ENCODE measurements at regions not wholly inside any gene's neighbourhood (a gene's known extent, or its start where the extent isn't known, plus 50 kb on each side); places are given as distances from the start of the nearest gene placed in this dataset.
"Not testable (repeated sequence)": the region's sequence is repeated elsewhere in the genome, so short reads cannot be mapped to it uniquely, and the experiment has no call there.

GRCh38 chr2:61679096-61679495, 140.9 kb upstream of the XPO1 start:
- DNase-seq (ENCODE audit: insufficient read length, low spot score) (no peak), FAIRE-seq (no peak)

DNA sequence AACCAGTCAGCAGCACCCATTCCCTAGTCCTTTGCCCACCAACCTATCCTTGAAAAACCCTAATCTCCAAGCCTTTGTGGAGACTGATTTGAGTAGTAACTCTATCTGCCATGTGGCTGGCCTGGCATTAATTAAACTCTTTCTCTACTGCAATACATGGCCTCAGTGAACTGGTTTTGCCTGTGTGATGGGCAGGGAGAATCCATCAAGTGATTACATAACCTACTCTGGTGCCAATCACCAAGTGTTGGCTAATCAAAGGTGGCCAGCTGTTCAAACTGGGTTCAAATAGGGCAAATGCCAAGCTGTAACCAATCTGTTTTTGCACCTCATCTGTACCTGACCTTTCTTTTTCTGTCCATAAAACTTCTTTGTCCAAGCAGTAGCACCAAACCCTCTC, 139.8 kb upstream of the XPO1 start:
- FAIRE-seq: no peak
- DNase-seq (ENCODE audit: insufficient read length, low spot score): no peak

DNA sequence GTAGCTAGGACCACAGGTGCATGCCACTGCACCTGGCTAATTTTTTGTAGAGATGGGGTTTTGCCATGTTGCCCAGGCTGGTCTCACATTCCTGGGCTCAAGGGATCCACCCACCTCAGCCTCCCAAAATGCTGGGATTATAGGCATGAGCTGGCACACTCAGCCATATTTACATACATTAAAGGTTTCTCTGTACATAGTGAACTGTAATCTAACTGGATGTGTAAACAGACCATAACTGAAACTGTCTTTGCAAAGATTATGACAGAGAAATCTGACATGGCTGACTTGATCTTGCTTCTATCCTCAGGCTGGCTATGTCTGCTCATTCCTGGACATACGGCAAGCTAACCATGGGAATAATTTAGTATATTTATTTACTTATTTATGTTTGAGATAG, 139.2 kb upstream of the XPO1 start:
- FAIRE-seq: no peak

DNA sequence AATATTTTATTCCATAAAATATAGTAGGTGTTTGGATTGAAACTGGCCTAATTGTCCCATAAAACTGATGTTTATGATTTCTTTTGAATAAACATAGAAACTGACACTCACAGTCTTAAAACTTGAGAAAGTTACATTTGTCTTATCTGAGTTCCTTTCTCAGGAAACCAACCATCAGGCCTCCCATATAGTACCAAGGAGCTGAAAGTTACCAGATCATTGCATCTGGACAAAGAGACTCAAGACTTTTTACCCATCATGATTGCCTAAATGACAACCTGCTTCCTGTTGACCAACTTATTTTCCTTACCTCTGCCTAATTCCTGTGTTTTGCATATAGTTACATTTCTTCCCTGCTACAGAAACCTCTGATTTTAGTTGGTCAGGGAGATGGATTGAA, 137.0 kb upstream of the XPO1 start:
- DNase-seq (ENCODE audit: insufficient read length, low spot score) (no peak), FAIRE-seq (no peak)

More for the DNA sequence above, 139.2 kb upstream of the XPO1 start:
- no peak for DNase-seq (ENCODE audit: insufficient read length, low spot score)

GRCh38 chr2:61671561-61672315, 133.6 kb upstream of the XPO1 start:
- DNase-seq (ENCODE audit: insufficient read length, low spot score): no peak
- FAIRE-seq: no peak

DNA sequence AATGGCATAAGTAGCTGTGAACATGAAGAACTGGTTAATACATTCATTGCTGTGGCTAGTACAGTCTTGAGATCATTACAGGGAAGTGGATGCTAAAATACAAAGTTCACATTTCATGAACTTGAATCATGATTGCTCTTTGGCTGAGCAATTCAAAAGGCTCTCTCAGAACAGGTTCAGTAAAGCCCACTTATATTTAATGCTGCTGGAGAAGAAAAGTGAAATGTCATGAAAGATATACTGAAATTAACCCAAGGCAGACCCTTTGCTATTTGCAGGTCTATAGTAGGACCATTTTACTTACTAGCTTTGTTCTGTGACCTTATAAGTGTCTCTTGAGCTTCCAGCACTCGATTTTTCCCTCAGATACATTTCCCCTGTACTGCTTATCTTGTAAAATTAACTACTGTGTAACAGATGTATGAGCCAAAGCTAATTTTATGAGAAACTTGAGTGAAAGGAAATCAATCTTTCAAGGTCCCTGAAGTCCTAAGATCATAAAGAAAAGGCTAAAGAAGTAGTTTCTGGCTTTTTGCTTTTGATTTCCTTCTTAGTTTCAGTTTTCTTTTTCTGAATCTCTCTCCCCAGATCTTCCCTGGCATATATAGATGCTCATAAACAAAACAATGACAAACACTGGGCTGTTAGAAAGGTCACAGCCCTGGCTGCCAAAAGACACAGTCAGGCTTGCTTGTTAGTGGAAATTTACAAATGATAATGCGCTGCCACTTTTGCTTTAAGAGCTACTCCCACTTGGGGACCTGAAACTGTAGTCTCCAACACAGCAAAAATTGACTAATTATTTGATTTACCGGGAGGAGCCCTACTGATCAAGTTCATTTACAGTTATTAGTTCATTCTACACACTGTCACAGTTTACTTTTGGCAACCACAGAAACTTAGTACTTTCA, 132.7 kb upstream of the XPO1 start:
- DNase-seq (ENCODE audit: insufficient read length, low spot score) (peak; percentile 31), FAIRE-seq (no peak)

DNA sequence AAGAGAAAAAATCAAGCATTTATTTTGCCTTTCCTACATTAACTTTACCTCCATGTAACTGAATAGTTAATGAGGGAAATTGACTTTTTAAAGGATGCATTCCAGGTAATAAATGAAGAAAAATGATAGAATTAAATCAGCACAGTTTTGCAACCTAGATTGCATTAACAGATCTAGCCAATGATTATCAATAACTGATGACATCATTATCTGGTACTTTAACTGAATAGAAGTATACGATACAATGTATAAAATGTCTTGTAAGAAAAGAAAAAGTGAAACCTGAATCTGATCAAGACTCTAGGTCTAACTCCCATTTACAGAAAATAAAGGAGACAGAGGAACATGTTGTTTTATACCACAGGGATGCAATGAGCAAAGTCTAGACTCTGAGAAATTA, 126.0 kb upstream of the XPO1 start:
- FAIRE-seq (no peak), DNase-seq (ENCODE audit: insufficient read length, low spot score) (no peak)

DNA sequence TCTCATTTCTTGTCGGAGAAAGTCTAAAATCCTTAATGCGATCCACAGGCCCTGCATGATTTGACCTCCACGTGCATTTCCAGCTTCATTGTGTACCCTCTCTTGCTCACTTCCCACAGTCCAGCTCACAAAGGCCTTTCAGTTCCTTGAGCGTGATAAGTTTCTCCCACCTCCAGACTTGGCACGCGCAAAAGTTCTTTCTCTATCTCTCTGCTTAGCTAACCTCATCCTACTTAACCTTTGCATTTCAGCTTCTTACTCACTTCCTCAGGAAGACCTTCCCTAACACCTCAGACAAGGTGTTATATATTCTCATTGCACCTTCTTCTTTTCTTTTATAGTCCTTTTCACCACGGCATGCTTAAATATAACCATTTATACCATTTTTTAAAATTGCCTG, 124.8 kb upstream of the XPO1 start:
- FAIRE-seq (no peak), DNase-seq (ENCODE audit: insufficient read length, low spot score) (no peak)

- FAIRE-seq (peak; percentile 33), DNase-seq (ENCODE audit: insufficient read length, low spot score) (no peak)
Observed at GRCh38 chr2:61660511-61661388, 122.6 kb upstream of the XPO1 start.

GRCh38 chr2:61658841-61659780, 121.0 kb upstream of the XPO1 start:
- peak; percentile 63 for DNase-seq (ENCODE audit: insufficient read length, low spot score)
- peak; percentile 36 for FAIRE-seq

DNA sequence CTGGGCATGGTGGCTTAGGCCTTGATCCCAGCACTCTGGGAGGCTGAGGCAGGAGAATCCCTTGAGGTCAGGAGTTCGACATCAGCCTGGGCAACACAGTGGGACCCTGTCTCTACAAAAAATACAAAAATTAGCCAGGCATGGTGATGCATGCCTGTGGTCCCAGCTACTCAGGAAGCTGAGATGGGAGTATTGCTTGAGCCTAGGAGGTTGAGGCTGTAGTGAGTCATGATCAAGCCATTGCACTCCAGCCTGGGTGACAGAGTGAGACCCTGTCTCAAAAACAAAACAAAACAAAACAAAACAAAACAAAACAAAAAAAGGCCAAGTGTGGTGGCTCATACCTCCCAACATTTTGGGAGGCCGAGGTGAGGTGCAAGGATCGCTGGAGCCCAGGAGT, 111.8 kb upstream of the XPO1 start:
- not testable (repeated sequence) for FAIRE-seq; DNase-seq (ENCODE audit: insufficient read length, low spot score)

GRCh38 chr2:61649021-61649420, 110.9 kb upstream of the XPO1 start:
- DNase-seq (ENCODE audit: insufficient read length, low spot score) (no peak), FAIRE-seq (no peak)

DNA sequence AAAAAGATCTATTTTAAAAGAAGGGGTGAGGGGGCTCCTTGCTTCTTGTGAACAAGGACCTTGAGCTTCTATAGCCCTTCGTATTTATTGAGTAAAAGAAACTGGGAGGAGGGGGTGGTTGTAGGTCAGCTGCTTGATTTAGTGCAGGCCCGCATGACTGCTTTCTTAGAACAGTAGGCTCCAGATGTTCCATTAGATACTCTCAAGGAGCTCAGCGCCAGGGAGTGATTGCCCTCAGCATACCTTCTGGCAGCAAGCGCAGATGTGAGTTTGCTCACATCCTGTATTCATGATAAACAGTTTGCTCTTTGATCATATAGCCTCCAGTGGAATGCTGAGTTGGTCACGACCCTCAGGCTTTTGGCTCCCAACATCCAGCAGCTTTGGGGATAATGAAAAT, 108.9 kb upstream of the XPO1 start:
- no peak for FAIRE-seq
- DNase-seq (ENCODE audit: insufficient read length, low spot score): no peak

GRCh38 chr2:61645911-61646310, 107.8 kb upstream of the XPO1 start:
- no peak for DNase-seq (ENCODE audit: insufficient read length, low spot score)
- FAIRE-seq: no peak

DNA sequence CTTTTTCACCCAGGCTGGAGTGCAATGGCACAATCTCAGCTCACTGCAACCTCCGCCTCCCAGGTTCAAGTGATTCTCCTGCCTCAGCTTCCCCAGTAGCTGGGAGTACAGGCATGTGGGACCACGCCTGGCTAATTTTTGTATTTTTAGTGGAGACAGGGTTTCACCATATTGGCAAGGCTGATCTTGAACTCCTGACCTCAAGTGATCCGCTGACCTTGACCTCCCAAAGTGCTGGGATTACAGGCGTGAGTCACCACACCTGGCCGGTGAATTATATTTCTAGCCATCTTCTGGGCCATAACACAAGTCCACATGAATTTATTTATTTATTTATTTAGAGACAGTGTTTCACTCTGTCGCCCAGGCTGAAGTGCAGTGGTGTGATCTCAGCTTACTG, 105.0 kb upstream of the XPO1 start:
- DNase-seq (ENCODE audit: insufficient read length, low spot score); FAIRE-seq: not testable (repeated sequence)

- peak; percentile 9 for FAIRE-seq
- no peak for DNase-seq (ENCODE audit: insufficient read length, low spot score)
Observed at GRCh38 chr2:61640406-61640805, 102.2 kb upstream of the XPO1 start.

- DNase-seq (ENCODE audit: insufficient read length, low spot score) (no peak), FAIRE-seq (no peak)
Observed at GRCh38 chr2:61639721-61640120, 101.6 kb upstream of the XPO1 start.

GRCh38 chr2:61636686-61637085, 98.5 kb upstream of the XPO1 start:
- FAIRE-seq (no peak), DNase-seq (ENCODE audit: insufficient read length, low spot score) (no peak)

DNA sequence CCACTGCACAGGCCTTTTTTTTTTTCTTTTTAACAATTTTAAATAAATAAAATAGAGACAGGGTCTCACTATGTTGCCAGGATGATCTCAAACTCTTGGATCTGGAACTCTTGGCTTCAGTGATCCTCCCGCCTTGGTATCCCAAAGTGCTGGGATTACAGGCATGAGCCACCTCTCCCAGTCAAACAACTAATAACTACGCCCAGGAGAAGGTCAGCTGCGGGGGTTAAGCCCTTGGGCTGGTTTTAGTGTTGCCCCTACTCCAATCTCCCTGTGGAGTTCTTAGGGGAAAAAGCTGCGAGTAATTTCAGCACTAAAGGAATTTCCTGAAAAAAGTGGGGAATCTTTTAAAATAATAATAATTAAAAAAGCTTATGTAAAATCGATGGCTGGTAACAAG, 96.4 kb upstream of the XPO1 start:
- FAIRE-seq: no peak

DNA sequence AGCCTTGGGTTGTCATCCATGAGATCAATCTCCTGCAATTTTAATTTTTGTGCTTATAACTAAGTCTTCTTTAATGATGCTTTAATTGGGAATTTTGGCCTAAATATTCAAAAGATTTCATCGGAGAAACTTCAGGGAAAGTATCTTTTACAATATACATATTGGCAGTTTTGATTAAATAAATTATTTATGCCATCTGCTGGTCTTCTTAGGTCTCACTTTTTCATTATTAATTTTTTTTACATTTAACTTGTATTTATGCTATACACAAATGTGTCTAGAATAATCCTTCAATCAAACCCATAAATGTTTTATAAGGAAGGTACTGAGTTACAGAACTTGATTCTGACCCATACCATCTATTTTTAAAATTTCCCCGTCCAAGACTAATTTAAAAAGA, 95.1 kb upstream of the XPO1 start:
- FAIRE-seq: no peak
- DNase-seq (ENCODE audit: insufficient read length, low spot score): no peak

More for the DNA sequence above, 96.4 kb upstream of the XPO1 start:
- DNase-seq (ENCODE audit: insufficient read length, low spot score): no peak

Data from HTR-8/SVneo (cell line).